K562 (cell line): ENCODE measurements at regions not wholly inside any gene's neighbourhood (a gene's known extent, or its start where the extent isn't known, plus 50 kb on each side); places are given as distances from the start of the nearest gene placed in this dataset.

Source experiments
- ATAC-seq: fragments of 200-7000 bp; cut with Tn5 transposase; 3 replicates; pipeline ENCODE4 v1.9.1; 2020; ENCODE audit warnings: moderate library complexity
- BruUV-seq: library from RNA; stranded (reverse); fragments of 400-500 nt; replicated peaks from 2 replicates; lab custom pipeline; 2021; lab: Mats Ljungman, UMichigan
- CTCF ChIA-PET: fragments of 300-600 bp; formaldehyde crosslinking; extraction: SDS; loops from one replicate; lab custom pipeline; 2021; ENCODE audit warnings: low intra/inter-chr PET ratio; lab: Yijun Ruan, JAX
- POLR2A ChIA-PET: fragments of 300-600, 350-650 bp; sonication (Branson Sonifier 250); formaldehyde crosslinking; extraction: SDS; loops from one replicate; lab custom pipeline; 2021; ENCODE audit warnings: antibody characterized with exemption, inconsistent platforms; lab: Yijun Ruan, JAX
- DNase-seq, 4 experiments: peaks; one replicate each; pipeline versions ENCODE4 v3.0.0 to v3.0.0-alpha.2; 2011 to 2018; ENCODE audit warnings: low spot score in 3 of 4, mixed read lengths in 3 of 4; ENCODE audit errors: extremely low read depth in 1 of 4
- FAIRE-seq: peaks from 2 replicates; lab custom pipeline; 2011; peaks lifted over from hg19 to GRCh38; lab: Jason Lieb, UNC
- H2AFZ ChIP-seq: 2 replicates; pipeline ENCODE4 v1.6.0; 2011; ENCODE audit warnings: low read depth, low read length, control low read depth, inconsistent platforms
- H3K27ac ChIP-seq: fragments of 200-600 bp; 3 replicates; pipeline ENCODE4 v1.8.0; 2011; ENCODE audit warnings: low read depth, mild to moderate bottlenecking, control low read depth, inconsistent platforms, low read length, moderate library complexity, mixed read lengths; ENCODE audit errors: extremely low read depth
- H3K27me3 ChIP-seq, 2 experiments: fragments of 300-600 bp in 1 of 2; 2 replicates in 1 of 2; 3 replicates in 1 of 2; pipeline versions ENCODE4 v1.6.0 to v1.8.0; 2011; ENCODE audit warnings: inconsistent platforms in 2 of 2, low read length in 2 of 2, mild to moderate bottlenecking in 1 of 2, mixed read lengths in 1 of 2, moderate library complexity in 1 of 2; ENCODE audit not compliant: control insufficient read depth in 2 of 2, insufficient read depth in 2 of 2
- H3K36me3 ChIP-seq: fragments of 300-600 bp; 3 replicates; pipeline ENCODE4 v1.8.0; 2011; ENCODE audit warnings: mild to moderate bottlenecking, low read length, inconsistent platforms; ENCODE audit not compliant: control insufficient read depth, insufficient read depth
- H3K4me1 ChIP-seq, 2 experiments: fragments of 200-600 bp in 1 of 2; replicated peaks in 1 of 2; 2 replicates in 1 of 2; 3 replicates in 1 of 2; pipeline versions ENCODE4 v1.5.1 to v1.8.0; 2011; ENCODE audit warnings: inconsistent platforms in 2 of 2, low read length in 2 of 2, mild to moderate bottlenecking in 1 of 2, mixed read lengths in 1 of 2, moderate library complexity in 1 of 2; ENCODE audit not compliant: control insufficient read depth in 2 of 2, insufficient read depth in 2 of 2
- H3K4me2 ChIP-seq: 2 replicates; pipeline ENCODE4 v1.6.1; 2011; ENCODE audit warnings: low read length, control low read depth, inconsistent platforms, mixed read lengths; ENCODE audit not compliant: insufficient read depth
- H3K4me3 ChIP-seq: fragments of 200-600 bp; sonication (generic), shearing (Covaris generic); 2 replicates; pipeline ENCODE4 v1.5.1; 2016; ENCODE audit warnings: control low read depth, inconsistent platforms
- H3K79me2 ChIP-seq: fragments of 200-600 bp; 3 replicates; pipeline ENCODE4 v1.8.0; 2011; ENCODE audit warnings: low read length, inconsistent platforms; ENCODE audit not compliant: control insufficient read depth, insufficient read depth
- H3K9ac ChIP-seq, 2 experiments: 2 replicates each; pipeline versions ENCODE4 v1.6.0 to v1.6.1; 2011; ENCODE audit warnings: low read depth in 2 of 2, low read length in 2 of 2, control low read depth in 1 of 2, inconsistent platforms in 1 of 2, mild to moderate bottlenecking in 1 of 2, mixed read lengths in 1 of 2; ENCODE audit not compliant: insufficient read depth in 1 of 2
- H3K9me1 ChIP-seq: one replicate; pipeline ENCODE4 v1.6.0; 2011; ENCODE audit warnings: inconsistent platforms, mild to moderate bottlenecking, low read length, moderate library complexity; ENCODE audit not compliant: control insufficient read depth, insufficient read depth
- H3K9me3 ChIP-seq: replicated peaks from 2 replicates; pipeline ENCODE4 v1.5.1; 2011; ENCODE audit warnings: low read depth, low read length, inconsistent platforms; ENCODE audit not compliant: control insufficient read depth, insufficient read depth
- H4K20me1 ChIP-seq: replicated peaks from 2 replicates; pipeline ENCODE4 v1.6.1; 2011; ENCODE audit warnings: low read length, inconsistent platforms, mixed read lengths; ENCODE audit not compliant: control insufficient read depth, insufficient read depth
- AFF4 ChIP-seq: sonication (generic); formaldehyde crosslinking; IDR thresholded peaks from 2 replicates; pipeline ENCODE4 v1.8.0; 2023; ENCODE audit warnings: mild to moderate bottlenecking, missing genetic modification reagents
- ASH1L ChIP-seq: fragments of 450-650 bp; IDR thresholded peaks from 2 replicates; pipeline ENCODE4 v1.6.1; 2018; ENCODE audit warnings: borderline replicate concordance, mild to moderate bottlenecking, low read depth; ENCODE audit not compliant: partially characterized antibody
- CBX5 ChIP-seq: IDR thresholded peaks from 2 replicates; pipeline ENCODE4 v1.6.1; 2014; ENCODE audit warnings: low read depth, borderline replicate concordance
- CHCHD3 ChIP-seq: fragments of 250-450 bp; sonication (Bioruptor Pico); IDR thresholded peaks from 2 replicates; pipeline ENCODE4 v2.1.2; 2022; ENCODE audit warnings: mild to moderate bottlenecking
- GATA2 ChIP-seq: sonication (generic); formaldehyde crosslinking; IDR thresholded peaks from 2 replicates; pipeline ENCODE4 v1.4.0; 2020; ENCODE audit warnings: mild to moderate bottlenecking, missing genetic modification reagents
- HDAC6 ChIP-seq: IDR thresholded peaks from 2 replicates; pipeline ENCODE4 v1.6.1; 2012; ENCODE audit warnings: low read depth, mild to moderate bottlenecking, control low read depth, inconsistent platforms, low read length, moderate library complexity
- MECOM ChIP-seq: fragments of 250-450 bp; sonication (Bioruptor Pico); IDR thresholded peaks from 2 replicates; pipeline ENCODE4 v1.8.0; 2022; ENCODE audit warnings: inconsistent platforms
- NFE2L1 ChIP-seq: fragments of 450-650 bp; IDR thresholded peaks from 2 replicates; pipeline ENCODE4 v1.6.1; 2016; ENCODE audit warnings: missing genetic modification characterization, low read depth, mild to moderate bottlenecking, missing compliant biosample characterization, moderate library complexity, borderline replicate concordance
- PKNOX1 ChIP-seq: fragments of 450-650 bp; IDR thresholded peaks from 2 replicates; pipeline ENCODE4 v1.6.1; 2016
- POLR2G ChIP-seq: fragments of 200-400 bp; formaldehyde crosslinking; IDR thresholded peaks from 2 replicates; pipeline ENCODE4 v1.6.1; 2017; ENCODE audit warnings: low read depth, mild to moderate bottlenecking, antibody characterized with exemption, low read length, moderate library complexity
- PURB ChIP-seq: sonication (generic); formaldehyde crosslinking; IDR thresholded peaks from 2 replicates; pipeline ENCODE4 v1.9.0; 2021; ENCODE audit warnings: low read depth, mild to moderate bottlenecking, missing genetic modification reagents
- RBM39 ChIP-seq: fragments of 200-400 bp; formaldehyde crosslinking; optimal IDR thresholded peaks from 2 replicates; pipeline ENCODE3; 2018; ENCODE audit warnings: low read depth, low read length
- SMC3 ChIP-seq: conservative IDR thresholded peaks from 2 replicates; pipeline ENCODE4 v1.6.1; 2011; ENCODE audit warnings: low read depth, low read length, improper control_type of control experiment; ENCODE audit not compliant: insufficient read depth
- TAL1 ChIP-seq: fragments of 450-650 bp; IDR thresholded peaks from 2 replicates; pipeline ENCODE4 v1.6.1; 2016; ENCODE audit warnings: mild to moderate bottlenecking
- TARDBP ChIP-seq: fragments of 450-650 bp; IDR thresholded peaks from 2 replicates; pipeline ENCODE4 v1.6.1; 2016
- ZNF280B ChIP-seq: fragments of 250-450 bp; sonication (Bioruptor Pico); IDR thresholded peaks from 2 replicates; pipeline ENCODE4 v1.5.1; 2021; ENCODE audit warnings: mild to moderate bottlenecking
- WGBS: fragments of 100-300 bp; shearing (Covaris generic); methylation state at CpG from one replicate; pipeline ENCODE4 v1.1.6; 2016; ENCODE audit warnings: low coverage, mixed read lengths; ENCODE audit not compliant: insufficient coverage; ENCODE audit errors: missing lambda C conversion rate; 5-methylcytosine and 5-hydroxymethylcytosine counted together
- in situ Hi-C: fragments of 300-500 bp; cut with MboI; formaldehyde crosslinking; loops from 4 replicates; pipeline ENCODE4 v1.15.0; 2018; ENCODE audit warnings: inconsistent platforms, mixed read lengths
- intact Hi-C: fragments of 100-400 bp; cut with micrococcal nuclease; formaldehyde crosslinking; loops from 2 replicates; pipeline ENCODE4 v1.14.2; 2022

GRCh38 chr5:68033029-68033428, 182.5 kb upstream of the PIK3R1 start:
- H3K27me3 ChIP-seq, result peaks cover 0 to 2% of the 10 kb centered on the region in 2 experiments; a peak in 2 of 5 replicates
- in situ Hi-C loops, result no loop called here
- no peak for ATAC-seq
- no peak for DNase-seq
- BruUV-seq, result no TSS peak
- no peak overlapping the region for H2AFZ ChIP-seq
- TF ChIP-seq TARDBP (no peak), GATA2 (no peak), AFF4 (no peak), RBM39 (no peak), TAL1 (no peak), PKNOX1 (no peak), ZNF280B (CRISPR knock-in tag) (no peak), CHCHD3 (CRISPR knock-in tag) (no peak), MECOM (no peak), SMC3 (no peak), POLR2G (no peak), CBX5 (no peak), ASH1L (no peak), NFE2L1 (tag) (no peak), PURB (CRISPR knock-in tag) (no peak), HDAC6 (no peak)
- TF ChIP-seq, all 486 proteins: peak for 0
- intact Hi-C loops, result no loop called here
- H3K4me2 ChIP-seq, result no peak overlapping the region
- H3K79me2 ChIP-seq, result no peaks in the 10 kb centered on the region
- H3K4me3 ChIP-seq, result no peak overlapping the region
- no peaks in the 10 kb centered on the region for H3K9me1 ChIP-seq
- H3K9ac ChIP-seq, result no peak overlapping the region
- no peaks in the 10 kb centered on the region for H3K4me1 ChIP-seq
- H3K36me3 ChIP-seq, result no peaks in the 10 kb centered on the region
- no peaks in the 10 kb centered on the region for H4K20me1 ChIP-seq
- H3K27ac ChIP-seq, result no peak overlapping the region
- ChIA-PET POLR2A (interaction anchor here (0.7 kb wide), 1 partner anchor 22 kb away, joined by 3 read pairs; no protein-coding TSS in a partner anchor), CTCF (no interaction called here)
- WGBS, result 0% methylated on average over 5 of the region's 5 CpGs
- no peak for FAIRE-seq
- no peaks in the 10 kb centered on the region for H3K9me3 ChIP-seq
